Transverse colon (tissue), 4 donors: ENCODE measurements at regions not wholly inside any gene's neighbourhood (a gene's known extent, or its start where the extent isn't known, plus 50 kb on each side); places are given as distances from the start of the nearest gene placed in this dataset.

Experiments
- EP300 ChIP-seq: sonication (generic); formaldehyde crosslinking; IDR thresholded peaks from one replicate; pipeline ENCODE4 v1.6.1; 2017; ENCODE audit warnings: antibody characterized with exemption, low read depth
- POLR2A ChIP-seq: fragments of 450-650 bp; IDR thresholded peaks from one replicate; pipeline ENCODE4 v1.6.1; 2016; ENCODE audit warnings: antibody characterized with exemption, mild to moderate bottlenecking, moderate library complexity
- POLR2AphosphoS5 ChIP-seq, 3 donors: sonication (generic); formaldehyde crosslinking; IDR thresholded peaks; one replicate each; pipeline ENCODE4 v1.6.1; 2016; ENCODE audit warnings: antibody characterized with exemption in 3 of 3
- TF ChIP-seq, protein P1 (sequence below), 5 experiments: fragments of 200-600 bp in 3 of 5; fragments of 450-650 bp in 2 of 5; sonication (generic) in 3 of 5; IDR thresholded peaks; 1 replicate in 2 of 5; 2 replicates in 3 of 5; pipeline ENCODE4 v1.5.1; 2016 to 2017; ENCODE audit warnings: antibody characterized with exemption in 5 of 5, inconsistent platforms in 3 of 5, mild to moderate bottlenecking in 2 of 5, moderate library complexity in 1 of 5

DNA sequence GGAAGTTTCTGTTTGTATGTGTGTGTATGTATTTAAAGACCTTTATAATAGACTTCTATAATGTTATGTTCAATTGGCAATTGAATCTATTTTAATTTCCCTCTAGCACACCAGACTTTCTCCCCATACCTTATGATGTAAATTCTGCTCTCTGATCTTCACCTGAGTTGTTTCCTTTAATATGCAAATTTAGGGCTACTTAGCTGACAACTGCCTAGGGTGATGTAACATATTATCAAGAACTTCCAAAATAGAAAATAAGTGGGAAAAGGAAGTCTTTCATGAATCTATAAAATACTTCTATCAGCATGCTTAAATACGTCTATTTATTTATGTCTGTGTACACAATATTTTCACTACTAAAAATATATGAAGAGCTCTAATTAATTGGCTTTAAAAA lies 923.5 kb upstream of the CDH10 start:
- TF ChIP-seq, protein P1, sequence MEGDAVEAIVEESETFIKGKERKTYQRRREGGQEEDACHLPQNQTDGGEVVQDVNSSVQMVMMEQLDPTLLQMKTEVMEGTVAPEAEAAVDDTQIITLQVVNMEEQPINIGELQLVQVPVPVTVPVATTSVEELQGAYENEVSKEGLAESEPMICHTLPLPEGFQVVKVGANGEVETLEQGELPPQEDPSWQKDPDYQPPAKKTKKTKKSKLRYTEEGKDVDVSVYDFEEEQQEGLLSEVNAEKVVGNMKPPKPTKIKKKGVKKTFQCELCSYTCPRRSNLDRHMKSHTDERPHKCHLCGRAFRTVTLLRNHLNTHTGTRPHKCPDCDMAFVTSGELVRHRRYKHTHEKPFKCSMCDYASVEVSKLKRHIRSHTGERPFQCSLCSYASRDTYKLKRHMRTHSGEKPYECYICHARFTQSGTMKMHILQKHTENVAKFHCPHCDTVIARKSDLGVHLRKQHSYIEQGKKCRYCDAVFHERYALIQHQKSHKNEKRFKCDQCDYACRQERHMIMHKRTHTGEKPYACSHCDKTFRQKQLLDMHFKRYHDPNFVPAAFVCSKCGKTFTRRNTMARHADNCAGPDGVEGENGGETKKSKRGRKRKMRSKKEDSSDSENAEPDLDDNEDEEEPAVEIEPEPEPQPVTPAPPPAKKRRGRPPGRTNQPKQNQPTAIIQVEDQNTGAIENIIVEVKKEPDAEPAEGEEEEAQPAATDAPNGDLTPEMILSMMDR (IDR thresholded peaks at IDR 0.05), result no peak
- no peak for TF ChIP-seq POLR2A
- TF ChIP-seq POLR2AphosphoS5 (IDR thresholded peaks at IDR 0.05), result no peak
- TF ChIP-seq EP300, result no peak
